Inferior parietal cortex (tissue), 1 donor: ENCODE measurements at regions not wholly inside any gene's neighbourhood (a gene's known extent, or its start where the extent isn't known, plus 50 kb on each side); places are given as distances from the start of the nearest gene placed in this dataset.
"Not testable (repeated sequence)": the region's sequence is repeated elsewhere in the genome, so short reads cannot be mapped to it uniquely, and the experiment has no call there.

Source experiments
- DNase-seq: peaks from one replicate; pipeline ENCODE4 v3.0.0-alpha.2; 2016; ENCODE audit errors: extremely low spot score

DNA sequence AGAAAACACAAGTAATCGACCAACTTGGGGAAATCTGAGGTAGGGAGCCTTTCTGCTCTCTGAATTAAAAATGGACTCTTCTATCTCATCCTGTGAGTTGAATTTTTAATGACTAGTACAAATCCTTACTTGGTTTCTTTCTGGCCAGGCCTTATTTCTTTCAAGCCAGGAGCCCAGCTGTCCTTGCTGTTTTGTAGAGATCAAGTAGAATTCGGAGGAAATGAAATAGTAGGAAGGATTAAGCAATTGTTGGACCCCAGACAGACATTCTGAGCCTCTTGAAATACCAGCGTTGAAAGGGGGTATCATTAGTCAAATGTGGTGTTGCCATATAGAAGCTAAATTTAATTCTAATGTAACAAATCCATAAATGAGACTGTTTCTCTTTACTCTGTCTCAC, 53.7 kb upstream of the SMIM15 start:
- DNase-seq, result no peak

GRCh38 chr5:61216741-61217140, 54.5 kb upstream of the SMIM15 start:
- no peak for DNase-seq

DNA sequence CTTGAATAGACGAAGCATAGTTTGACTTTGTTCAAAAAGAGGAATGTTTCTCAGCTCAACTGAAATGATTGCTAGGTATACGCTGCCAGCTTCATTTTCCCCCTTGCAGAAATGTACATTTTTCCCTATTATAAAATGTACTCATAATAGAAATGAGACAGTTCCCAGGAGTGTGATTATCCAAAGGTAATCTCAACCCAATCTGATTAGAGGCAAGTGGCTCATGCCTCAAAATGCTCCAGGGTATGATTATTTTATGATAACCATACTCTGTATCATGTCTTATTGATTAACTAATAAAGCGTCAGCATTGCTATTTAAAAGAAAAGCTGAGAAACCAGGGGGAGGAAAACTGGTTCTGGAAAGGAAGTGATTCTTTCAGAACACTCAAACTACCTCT, 54.9 kb upstream of the SMIM15 start:
- DNase-seq, result no peak

GRCh38 chr5:61228229-61228628, 66.0 kb upstream of the SMIM15 start:
- no peak for DNase-seq

DNA sequence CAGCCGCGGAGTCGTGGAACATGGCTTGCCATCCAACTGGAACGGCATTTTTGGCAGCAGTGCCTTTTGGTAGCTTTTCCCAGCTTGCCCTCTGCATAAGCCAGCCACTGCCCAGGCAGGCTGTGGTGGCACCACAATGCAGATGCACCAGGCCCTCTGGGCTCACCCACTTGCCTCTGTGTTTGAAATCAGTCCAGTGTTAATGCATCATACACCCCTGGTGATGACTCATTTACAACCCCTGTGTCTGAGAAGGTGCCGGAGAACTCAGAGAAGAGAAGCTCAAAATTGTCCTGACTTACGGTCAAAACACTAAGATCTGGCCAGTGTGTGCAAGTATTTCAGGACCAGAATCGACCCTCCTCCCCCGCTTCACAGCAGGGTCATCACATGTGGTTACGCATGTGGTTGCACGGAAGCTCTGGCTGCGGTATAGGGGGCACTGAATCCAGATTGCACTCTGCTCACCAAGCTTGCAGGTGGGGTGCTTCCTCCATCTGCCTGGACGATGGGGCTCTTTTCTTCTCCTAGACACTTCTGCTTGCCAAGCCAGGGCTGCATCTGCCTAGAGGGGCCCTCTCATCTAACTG, 66.5 kb upstream of the SMIM15 start:
- DNase-seq, result no peak

DNA sequence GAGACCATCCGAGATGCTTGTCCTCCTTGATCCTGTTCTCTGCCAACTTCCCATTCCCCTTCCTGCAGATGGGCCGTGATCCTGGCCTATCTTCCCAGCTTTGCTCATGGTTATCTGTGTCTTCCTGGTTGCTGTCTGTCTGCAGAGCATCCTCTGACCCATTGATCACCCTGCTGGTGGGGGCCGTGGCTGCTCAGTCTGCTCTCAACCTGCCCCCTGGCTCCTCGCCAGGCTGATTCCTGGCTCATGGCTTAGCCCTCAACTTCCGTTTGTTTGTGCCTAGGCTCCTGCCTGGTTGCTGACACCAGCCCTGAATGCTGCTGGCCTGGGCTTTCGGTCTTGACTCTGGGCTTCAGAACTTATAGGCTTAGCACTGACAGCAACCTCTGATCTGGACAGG, 67.1 kb upstream of the SMIM15 start:
- DNase-seq, result no peak

GRCh38 chr5:61230492-61230891, 68.2 kb upstream of the SMIM15 start:
- no peak for DNase-seq

- no peak for DNase-seq
These were observed 69.5 kb upstream of the SMIM15 start for GRCh38 chr5:61231813-61232212.

GRCh38 chr5:61232490-61233050, 70.3 kb upstream of the SMIM15 start:
- peak; percentile 6 for DNase-seq

DNA sequence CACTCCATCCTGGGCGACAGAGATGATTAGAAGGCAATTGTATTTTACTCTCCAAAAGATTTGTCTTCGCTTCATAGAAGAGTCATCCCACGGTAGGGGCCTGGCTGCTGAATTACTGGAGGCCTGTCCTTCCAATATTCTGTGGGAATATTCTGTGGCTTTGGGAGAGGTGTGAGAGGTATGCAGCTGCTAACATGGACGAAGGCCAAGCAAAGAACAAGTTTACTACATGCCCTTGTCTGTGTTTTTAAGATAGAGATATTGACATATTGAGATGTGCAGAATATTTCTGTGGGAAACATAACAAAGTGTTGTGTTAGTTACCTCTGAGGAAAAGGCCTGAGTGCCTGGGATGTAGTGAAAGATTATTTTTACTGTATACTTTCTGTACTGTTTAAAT, 71.8 kb upstream of the SMIM15 start:
- DNase-seq, result no peak

GRCh38 chr5:61236715-61237114, 74.4 kb upstream of the SMIM15 start:
- not testable (repeated sequence) for DNase-seq

GRCh38 chr5:61245486-61245885, 83.2 kb upstream of the SMIM15 start:
- peak; percentile 38 for DNase-seq

DNA sequence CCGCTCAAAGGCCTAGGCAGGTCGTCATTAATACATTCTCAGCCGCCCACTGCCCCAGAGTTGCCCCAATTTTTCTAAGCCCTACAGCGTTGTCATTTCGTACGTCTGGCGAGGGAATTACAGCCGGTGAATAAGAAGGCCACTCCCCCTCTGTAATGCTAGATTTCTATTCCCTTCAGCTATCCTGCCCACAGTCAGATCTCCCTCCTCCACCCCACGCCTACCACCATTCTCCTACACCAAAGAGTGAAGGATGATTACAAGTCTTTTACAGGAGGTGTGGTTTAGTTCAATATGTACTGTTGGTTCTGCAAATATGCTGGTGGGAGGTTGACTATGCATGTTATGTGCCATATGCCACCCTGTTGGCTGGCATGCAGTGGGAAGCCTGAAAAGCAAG, 83.7 kb upstream of the SMIM15 start:
- DNase-seq, result peak; percentile 40

DNA sequence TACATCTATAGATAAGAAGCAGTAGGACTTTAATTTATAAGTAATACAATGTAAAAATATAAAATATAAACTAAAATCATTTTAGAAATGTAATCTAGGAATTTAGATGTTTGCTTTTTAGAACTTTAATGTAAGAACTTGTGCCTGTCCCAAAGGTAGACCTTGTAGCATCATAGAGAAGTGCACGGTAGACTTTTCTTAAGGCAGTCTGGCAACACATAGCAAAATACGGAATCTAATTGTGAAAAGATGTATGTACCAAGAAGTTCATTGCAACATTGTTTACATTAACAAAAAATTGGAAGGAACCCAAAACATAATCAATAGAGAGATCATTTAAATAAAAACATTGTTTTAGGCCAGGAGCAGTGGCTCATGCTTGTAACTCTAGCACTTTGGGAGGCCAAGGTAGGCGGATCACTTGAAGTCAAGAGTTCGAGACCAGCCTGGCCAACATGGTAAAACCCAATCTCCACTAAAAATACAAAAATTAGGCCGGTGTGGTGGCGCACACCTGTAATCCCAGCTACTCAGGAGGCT, 84.6 kb upstream of the SMIM15 start:
- DNase-seq, result no peak

DNA sequence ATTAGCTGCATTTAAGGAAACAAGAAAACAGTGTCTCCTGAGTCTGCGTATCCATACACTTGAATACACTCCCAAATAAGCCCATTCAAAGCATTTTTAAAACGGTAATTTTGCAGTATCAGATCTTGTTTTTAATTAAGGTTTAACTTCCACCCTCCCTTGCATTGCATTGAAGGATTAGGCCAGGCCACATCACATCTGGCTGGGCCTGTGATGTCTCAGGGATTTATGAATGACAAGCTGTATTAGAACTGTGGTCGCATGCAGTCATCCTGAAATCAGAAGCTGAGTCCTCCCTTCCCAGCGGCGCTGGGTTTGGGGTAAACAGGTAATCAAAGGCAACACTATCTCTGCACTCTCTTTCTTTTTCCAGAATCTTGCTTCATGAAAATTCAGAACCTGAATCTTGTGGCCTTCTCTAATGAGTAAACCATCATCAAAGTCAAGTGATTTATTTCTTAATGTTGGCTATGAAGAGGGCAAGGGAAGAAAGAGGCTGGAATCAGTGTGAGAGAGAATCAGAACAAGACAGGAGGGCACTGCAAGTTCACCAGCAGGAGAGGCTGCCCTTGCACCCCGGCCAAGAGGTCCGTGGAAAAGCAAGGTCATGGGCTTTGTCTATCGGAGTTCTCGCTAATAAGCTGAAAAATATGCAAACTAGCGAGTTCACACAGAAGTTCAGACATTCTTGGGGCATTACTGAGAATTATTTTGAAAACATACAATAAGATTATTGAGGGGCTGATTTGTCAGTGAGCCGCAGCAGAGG, 80.0 kb upstream of the ZSWIM6 start:
- no peak for DNase-seq

- DNase-seq, result no peak
These were observed 79.5 kb upstream of the ZSWIM6 start for GRCh38 chr5:61252643-61252925.

- DNase-seq, result no peak
These were observed 78.5 kb upstream of the ZSWIM6 start for GRCh38 chr5:61253547-61253946.

GRCh38 chr5:61254969-61255555, 77.0 kb upstream of the ZSWIM6 start:
- no peak for DNase-seq

- no peak for DNase-seq
These were observed 75.6 kb upstream of the ZSWIM6 start for GRCh38 chr5:61256474-61256873.

DNA sequence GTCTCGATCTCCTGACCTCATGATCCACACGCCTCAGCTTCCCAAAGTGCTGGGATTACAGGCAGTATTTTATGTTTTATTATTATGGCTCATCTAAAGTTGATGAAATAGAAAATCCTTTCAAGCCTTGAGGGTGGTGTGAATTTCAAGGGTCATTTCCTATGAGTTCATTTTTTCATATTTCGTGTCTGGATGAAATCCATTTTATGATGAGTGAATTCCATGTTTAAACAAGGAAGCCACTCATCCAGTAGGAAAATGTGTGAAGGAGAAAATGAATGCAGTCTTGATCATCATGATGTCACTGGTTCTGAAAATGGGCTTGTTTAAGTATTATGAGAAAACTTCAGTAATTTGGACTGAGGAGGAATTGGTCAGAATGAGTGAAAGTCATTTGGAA, 74.6 kb upstream of the ZSWIM6 start:
- no peak for DNase-seq

- DNase-seq, result no peak
These were observed 70.9 kb upstream of the ZSWIM6 start for GRCh38 chr5:61261136-61261535.

- DNase-seq, result no peak
These were observed 70.0 kb upstream of the ZSWIM6 start for GRCh38 chr5:61262080-61262479.

DNA sequence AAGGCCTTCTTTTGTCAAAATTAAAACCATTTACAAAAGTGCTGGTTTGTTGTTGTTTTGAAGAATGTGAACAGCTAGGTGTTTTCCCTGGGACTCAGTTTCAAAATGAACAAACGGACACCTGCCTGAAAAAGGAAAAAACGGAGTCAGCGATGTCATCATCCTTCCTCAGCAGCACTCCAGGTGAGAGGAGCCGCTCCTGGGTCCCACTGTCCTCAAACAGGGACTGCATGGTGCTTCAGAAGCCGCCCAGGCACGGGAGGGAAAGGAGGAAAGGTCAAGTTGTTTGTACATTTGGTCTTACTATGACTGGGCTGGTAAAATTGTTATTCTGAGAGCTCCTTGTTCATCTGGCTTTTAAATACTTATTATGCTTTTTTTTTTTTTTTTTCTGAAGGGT, 69.0 kb upstream of the ZSWIM6 start:
- DNase-seq, result no peak
